ENCODE measurements at regions not wholly inside any gene's neighbourhood (a gene's known extent, or its start where the extent isn't known, plus 50 kb on each side); places are given as distances from the start of the nearest gene placed in this dataset.

- DNase-seq (ENCODE audit: low spot score), result no peak
Observed at GRCh38 chr12:3959799-3960560, 86.8 kb upstream of the PARP11 start.

DNA sequence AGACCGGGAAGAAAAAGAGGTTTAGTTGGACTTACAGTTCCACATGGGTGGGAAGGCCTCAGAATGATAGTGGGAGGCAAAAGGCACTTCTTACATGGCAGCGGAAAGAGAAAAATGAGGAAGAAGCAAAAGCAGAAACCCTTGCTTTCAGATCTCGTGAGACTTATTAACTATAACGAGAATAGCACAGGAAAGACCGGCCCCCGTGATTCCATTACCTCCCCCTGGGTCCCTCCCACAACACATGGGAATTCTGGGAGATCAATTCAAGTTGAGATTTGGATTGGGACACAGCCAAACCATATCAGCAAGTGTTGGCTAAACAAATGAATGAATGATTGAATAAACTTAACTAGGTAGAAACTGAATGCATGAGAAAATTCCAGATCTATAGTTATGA lies 85.3 kb upstream of the PARP11 start:
- no peak for DNase-seq (ENCODE audit: low spot score)

DNA sequence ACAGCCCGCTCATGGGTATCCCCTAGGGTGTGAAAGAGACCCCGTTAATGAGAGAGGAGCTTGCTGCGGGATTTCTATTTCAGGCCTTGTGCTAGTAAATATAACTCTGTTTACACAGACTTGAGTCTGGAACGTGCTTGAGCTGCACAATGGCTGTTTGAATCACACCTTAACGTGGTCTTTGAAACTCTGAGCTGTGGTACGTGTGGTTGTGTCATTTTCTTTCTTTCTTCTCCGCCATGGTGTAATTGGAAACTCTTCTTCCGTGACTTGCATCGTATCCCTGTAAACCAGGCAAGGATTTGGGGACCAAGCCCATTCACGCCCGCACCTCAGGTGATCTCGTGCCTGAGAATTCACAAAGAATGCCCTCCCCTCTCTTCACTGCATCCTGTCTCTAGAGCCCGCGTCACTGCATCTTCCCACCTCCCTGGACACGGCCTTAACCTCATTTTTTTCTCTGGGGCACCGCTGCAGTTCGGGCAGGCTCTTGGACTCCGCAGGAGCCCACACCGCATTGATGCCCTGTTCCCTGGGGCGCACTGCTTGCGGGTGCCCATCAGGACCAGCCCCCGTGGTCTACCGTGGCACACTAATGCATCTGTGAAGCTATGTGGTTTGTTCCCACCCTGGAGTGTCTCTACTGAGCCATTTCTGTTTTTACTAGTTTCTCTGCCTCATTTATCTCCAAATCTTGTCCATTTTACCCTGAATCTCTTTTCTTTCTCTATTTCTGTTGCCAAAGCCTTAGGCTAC lies 78.4 kb upstream of the PARP11 start:
- DNase-seq (ENCODE audit: low spot score), result no peak

DNA sequence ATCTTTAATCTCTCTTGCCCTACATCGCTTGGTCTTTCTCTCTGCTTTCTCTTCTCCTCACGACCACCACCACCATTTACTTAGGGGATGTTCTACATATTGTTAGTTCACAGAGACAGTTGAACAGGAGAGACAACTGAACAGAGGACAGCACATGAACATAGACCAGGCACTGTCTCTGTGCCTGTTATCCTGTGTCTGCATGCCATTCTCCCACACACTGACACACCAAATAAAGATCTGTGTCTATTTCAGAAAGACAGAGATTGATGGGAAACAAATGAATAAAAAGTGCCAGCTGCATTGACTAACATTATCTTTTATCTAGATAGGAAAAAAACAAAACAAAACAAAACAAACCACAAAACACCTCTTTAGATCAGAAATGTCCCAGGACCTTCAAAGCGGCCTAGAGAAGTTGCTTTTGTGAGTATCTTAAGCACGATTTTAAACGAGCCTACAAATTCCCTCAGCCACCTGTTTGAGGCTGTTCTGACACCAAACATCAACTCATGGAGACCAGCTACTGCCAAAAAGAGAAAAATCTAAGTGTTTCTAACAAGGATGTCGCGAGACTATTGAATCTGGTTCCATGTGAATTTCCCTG lies 77.6 kb upstream of the PARP11 start:
- DNase-seq (ENCODE audit: low spot score), result no peak

GRCh38 chr12:3947781-3948180 lies 74.6 kb upstream of the PARP11 start:
- no peak for DNase-seq (ENCODE audit: low spot score)

- no peak for DNase-seq (ENCODE audit: low spot score)
Observed at GRCh38 chr12:3945671-3946070, 72.5 kb upstream of the PARP11 start.

GRCh38 chr12:3944620-3945019 lies 71.4 kb upstream of the PARP11 start:
- DNase-seq (ENCODE audit: low spot score), result no peak

DNA sequence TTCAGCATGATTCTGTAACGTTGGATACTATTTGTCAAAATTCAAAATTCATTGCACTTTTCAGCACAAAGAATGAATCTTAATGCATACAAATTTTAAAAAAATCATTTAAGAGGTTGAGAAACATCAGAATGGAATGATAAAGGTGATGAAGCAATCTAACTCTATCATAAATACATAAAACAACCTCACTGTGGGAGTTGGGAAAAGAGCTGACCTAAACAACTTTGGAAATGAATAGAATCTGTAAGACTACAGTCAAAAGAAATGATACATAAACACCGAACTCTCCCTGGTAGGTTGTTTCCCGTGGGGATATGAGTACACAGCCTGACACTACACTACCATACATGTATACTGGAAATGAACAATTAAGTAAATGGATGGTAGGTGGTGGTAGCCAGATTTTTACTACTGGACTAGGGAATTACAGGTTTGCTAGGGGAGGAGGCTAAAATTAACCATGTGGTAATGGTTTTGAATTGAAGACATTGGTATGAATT lies 64.9 kb upstream of the PARP11 start:
- no peak for DNase-seq (ENCODE audit: low spot score)

- peak; percentile 13 for DNase-seq (ENCODE audit: low spot score)
Observed at GRCh38 chr12:3935078-3935477, 61.9 kb upstream of the PARP11 start.

DNA sequence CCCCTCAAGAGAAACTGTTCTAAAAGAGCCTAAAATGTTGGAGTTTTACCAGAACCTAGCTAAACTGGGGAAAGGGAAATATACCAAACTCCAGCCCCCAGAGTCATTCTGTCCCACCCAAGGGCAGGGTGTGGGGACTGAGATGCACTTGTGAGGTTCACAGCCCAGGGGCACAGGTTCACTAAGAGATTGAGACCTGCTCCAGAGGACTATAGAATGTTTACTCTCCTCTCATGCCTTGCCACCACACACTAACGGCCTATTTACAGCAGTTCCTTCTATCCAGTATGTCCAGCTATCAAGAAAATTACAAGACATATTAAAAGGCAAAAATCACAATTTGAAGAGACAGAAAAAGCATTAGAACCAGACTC lies 60.6 kb upstream of the PARP11 start:
- DNase-seq (ENCODE audit: low spot score), result no peak

DNA sequence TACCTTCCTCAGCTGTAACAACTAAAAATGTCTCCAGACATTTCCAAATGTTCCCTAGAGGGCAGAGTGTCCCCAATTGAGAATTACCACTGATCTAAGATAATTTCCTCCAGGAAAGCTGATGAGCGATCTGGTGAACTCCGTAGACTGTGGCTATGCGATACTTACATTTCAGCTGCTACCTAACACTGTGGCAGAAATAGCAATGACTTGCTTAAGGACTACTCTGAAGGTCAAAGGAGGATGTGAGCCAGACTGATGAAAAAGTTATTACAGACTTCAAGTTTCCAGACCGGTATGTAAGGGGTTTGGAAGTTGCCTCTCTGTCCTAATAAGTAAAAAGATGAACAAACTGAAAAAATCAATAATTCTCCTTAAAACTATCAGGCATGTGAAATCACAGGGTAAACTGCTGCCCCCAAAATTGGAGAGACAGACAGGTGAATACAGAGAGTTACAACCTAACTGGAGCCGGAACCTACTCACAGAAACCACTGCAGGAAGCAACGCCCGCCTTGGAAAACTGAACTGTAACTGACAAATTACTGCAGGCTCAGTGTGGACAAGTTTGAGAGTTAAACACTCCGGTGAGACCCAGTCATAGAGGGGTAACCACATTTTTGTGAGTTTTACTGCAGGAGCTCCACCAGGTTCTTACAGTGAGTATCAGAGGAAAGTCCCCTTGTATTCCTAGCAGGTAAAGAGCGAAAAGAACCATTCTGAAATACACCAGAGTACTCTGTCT lies 60.0 kb upstream of the PARP11 start:
- DNase-seq (ENCODE audit: low spot score), result no peak

GRCh38 chr12:3931776-3932175 lies 58.6 kb upstream of the PARP11 start:
- no peak for DNase-seq (ENCODE audit: low spot score)

GRCh38 chr12:3931206-3931605 lies 58.0 kb upstream of the PARP11 start:
- no peak for DNase-seq (ENCODE audit: low spot score)

DNA sequence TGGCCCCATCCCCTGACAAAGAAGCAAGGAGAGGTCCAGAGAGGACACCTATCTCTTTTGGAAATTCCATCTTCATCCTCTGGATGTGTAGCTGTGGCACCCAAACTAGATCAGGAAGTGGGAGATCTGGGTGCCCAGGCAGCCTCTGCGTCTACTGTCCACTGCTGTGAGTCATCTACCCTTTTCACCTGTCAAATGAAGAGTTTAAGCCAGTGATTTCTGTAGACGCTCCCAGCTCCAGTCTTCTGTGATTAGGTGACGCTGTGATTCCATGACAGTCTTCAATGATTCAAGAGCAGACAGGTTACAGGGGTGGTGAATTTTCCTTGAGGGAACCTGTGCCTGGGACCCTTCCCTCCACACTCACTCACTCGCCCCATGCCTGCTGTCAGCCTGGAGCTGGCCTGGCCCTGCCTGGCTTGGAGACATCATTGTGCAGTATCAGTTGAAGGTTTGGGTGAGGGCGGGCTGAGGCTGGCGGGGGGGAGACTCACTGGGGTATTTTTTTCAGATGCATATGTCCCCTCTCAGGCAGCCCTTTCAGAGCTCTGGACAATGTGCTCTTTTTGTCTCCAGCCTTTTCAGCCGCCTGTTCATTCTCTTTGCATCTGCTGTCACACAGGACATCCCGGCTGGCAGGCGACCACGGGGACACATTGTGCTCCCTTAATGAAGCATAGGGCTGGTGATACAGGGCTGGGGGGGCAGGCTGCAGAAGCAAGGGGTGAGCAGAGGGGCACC lies 56.8 kb upstream of the PARP11 start:
- no peak for DNase-seq (ENCODE audit: low spot score)

DNA sequence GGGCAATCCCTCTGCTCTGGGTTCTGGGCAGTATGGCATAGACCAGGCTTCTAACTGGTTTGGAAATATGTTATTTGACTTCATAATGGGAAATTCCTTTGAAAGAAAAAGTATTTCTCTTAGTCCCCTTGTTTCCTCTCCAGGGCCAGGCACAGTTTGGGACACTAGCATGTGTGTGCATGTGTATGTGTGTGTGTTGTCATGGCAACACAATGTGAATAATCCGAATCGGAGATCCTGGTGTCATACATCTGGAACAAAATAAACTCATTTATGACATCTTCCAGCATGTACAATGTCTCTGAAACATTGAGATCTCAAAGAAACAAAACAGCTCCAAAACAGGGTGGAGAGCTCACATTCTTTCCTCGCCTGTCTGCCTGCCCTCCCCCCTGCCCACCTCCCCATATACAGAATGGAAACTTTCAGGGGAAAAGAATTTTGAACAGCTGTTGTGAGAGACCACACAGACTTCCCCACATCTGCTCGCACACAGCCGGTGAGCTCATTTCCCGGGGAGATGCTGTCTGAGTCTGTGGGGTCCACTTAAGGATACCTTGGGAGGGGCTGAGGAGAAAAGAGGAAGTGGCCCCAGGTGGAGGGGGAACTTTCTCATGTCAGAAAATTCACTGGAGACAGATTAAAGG lies 55.5 kb upstream of the PARP11 start:
- no peak for DNase-seq (ENCODE audit: low spot score)

DNA sequence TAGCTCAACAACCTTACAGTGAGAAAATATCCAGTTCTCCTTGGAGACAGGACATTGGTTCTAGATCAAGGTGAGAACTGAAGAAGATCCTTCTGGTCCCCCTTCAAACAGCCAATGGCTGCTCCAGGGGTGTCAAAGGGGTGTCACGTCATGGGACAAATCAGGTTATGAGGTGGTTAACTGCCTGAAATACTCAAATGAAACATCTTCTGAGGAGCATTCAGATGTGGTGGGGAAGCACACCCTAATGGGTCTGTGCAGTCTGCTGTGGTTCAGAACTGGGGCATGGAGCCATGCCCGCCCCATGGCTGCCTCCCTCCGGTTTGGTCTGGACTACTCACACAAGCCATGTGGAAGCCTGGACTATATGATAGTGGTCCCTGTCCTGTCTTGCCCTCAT lies 52.4 kb upstream of the PARP11 start:
- DNase-seq (ENCODE audit: low spot score), result no peak

- no peak for DNase-seq (ENCODE audit: low spot score)
Observed at GRCh38 chr12:3924761-3925160, 51.6 kb upstream of the PARP11 start.

GRCh38 chr12:3923021-3923420 lies 49.8 kb upstream of the PARP11 start:
- no peak for DNase-seq (ENCODE audit: low spot score)
